CD4-positive, alpha-beta memory T cell (primary cell): ENCODE measurements at regions not wholly inside any gene's neighbourhood (a gene's known extent, or its start where the extent isn't known, plus 50 kb on each side); places are given as distances from the start of the nearest gene placed in this dataset.
A peak's percentile ranks its signal among the peaks of the same experiment; 100 is the strongest.
"Not testable (repeated sequence)": the region's sequence is repeated elsewhere in the genome, so short reads cannot be mapped to it uniquely, and the experiment has no call there.

ENCODE experiments used
- CTCF ChIA-PET: fragments of 350-600 bp; sonication (Branson Sonifier 250); formaldehyde crosslinking; loops from one replicate; lab custom pipeline; 2021; ENCODE audit warnings: inconsistent platforms; ENCODE audit not compliant: partially characterized antibody; lab: Charles Lee
- POLR2A ChIA-PET: fragments of 350-600 bp; sonication (Branson Sonifier 250); formaldehyde crosslinking; loops from one replicate; lab custom pipeline; 2021; ENCODE audit not compliant: partially characterized antibody; lab: Charles Lee
- DNase-seq, 5 donors: peaks; one replicate each; pipeline versions ENCODE4 v3.0.0 to v3.0.0-alpha.2; 2020 to 2022; ENCODE audit warnings: mixed read lengths in 1 of 5
- H3K27ac ChIP-seq: one replicate; pipeline ENCODE4 v1.7.0; 2013; ENCODE audit warnings: low read depth, low read length
- H3K27me3 ChIP-seq: 2 replicates; pipeline ENCODE4 v1.7.0; 2013; ENCODE audit warnings: mild to moderate bottlenecking, low read length, moderate library complexity; ENCODE audit not compliant: insufficient read depth
- H3K36me3 ChIP-seq: 2 replicates; pipeline ENCODE4 v1.7.0; 2013; ENCODE audit warnings: mild to moderate bottlenecking, low read length, moderate library complexity; ENCODE audit not compliant: insufficient read depth
- H3K4me1 ChIP-seq: 2 replicates; pipeline ENCODE4 v1.7.0; 2013; ENCODE audit warnings: mild to moderate bottlenecking, low read length, moderate library complexity; ENCODE audit not compliant: insufficient read depth
- H3K4me3 ChIP-seq, 2 donors: one replicate each; pipeline ENCODE4 v1.7.0; 2013; ENCODE audit warnings: low read length in 2 of 2, mild to moderate bottlenecking in 1 of 2
- H3K9me3 ChIP-seq, 2 donors: one replicate each; pipeline ENCODE4 v1.7.0; 2013; ENCODE audit warnings: low read length in 2 of 2, control low read depth in 1 of 2; ENCODE audit not compliant: control insufficient read depth in 1 of 2
- H3K27ac Mint-ChIP-seq, 7 donors: one replicate each; pipeline ENCODE4 v1.8.0; 2020 to 2021; ENCODE audit warnings: mixed read lengths in 7 of 7, mild to moderate bottlenecking in 6 of 7, inconsistent platforms in 3 of 7, moderate library complexity in 3 of 7
- H3K27me3 Mint-ChIP-seq, 2 donors: one replicate each; pipeline ENCODE4 v1.8.0; 2020 to 2021; ENCODE audit warnings: mixed read lengths in 2 of 2
- H3K36me3 Mint-ChIP-seq, 2 donors: one replicate each; pipeline ENCODE4 v1.8.0; 2020 to 2021; ENCODE audit warnings: mixed read lengths in 2 of 2, inconsistent platforms in 1 of 2, mild to moderate bottlenecking in 1 of 2
- H3K4me1 Mint-ChIP-seq, 4 donors: one replicate each; pipeline ENCODE4 v1.8.0; 2020 to 2021; ENCODE audit warnings: mixed read lengths in 4 of 4, mild to moderate bottlenecking in 1 of 4
- H3K4me3 Mint-ChIP-seq, 8 donors: one replicate each; pipeline ENCODE4 v1.8.0; 2020 to 2021; ENCODE audit warnings: mixed read lengths in 8 of 8, mild to moderate bottlenecking in 7 of 8, moderate library complexity in 6 of 8, inconsistent platforms in 3 of 8
- H3K9me3 Mint-ChIP-seq, 8 donors: one replicate each; pipeline ENCODE4 v1.8.0; 2020 to 2021; ENCODE audit warnings: mixed read lengths in 8 of 8, mild to moderate bottlenecking in 5 of 8, inconsistent platforms in 3 of 8, moderate library complexity in 1 of 8
- intact Hi-C: fragments of 100-400 bp; cut with micrococcal nuclease; formaldehyde crosslinking; loops from one replicate; pipeline ENCODE4 v1.15.1; 2023

- Mint-ChIP-seq H3K27ac (peak overlapping the region; percentile 72 to 85 (median 81)), H3K9me3 (peaks cover 0 to 30% (median 25%) of the 10 kb centered on the region in 8 donors), H3K36me3 (peaks cover 33 to 34% of the 10 kb centered on the region in 2 donors), H3K4me1 (peaks cover 47 to 85% (median 73%) of the 10 kb centered on the region in 4 donors), H3K27me3 (no peaks in the 10 kb centered on the region), H3K4me3 (peak overlapping the region in 7 of 8 donors; percentile 45 to 63 (median 61))
- DNase-seq = no peak
- H3K27me3 ChIP-seq = no peaks in the 10 kb centered on the region
- ChIA-PET POLR2A (no interaction called here), CTCF (no interaction called here)
- intact Hi-C loops = no loop called here
- no peaks in the 10 kb centered on the region for H3K9me3 ChIP-seq
- peaks cover 53% of the 10 kb centered on the region for H3K4me1 ChIP-seq
- H3K36me3 ChIP-seq = no peaks in the 10 kb centered on the region
- H3K4me3 ChIP-seq = no peak overlapping the region
- no peak overlapping the region for H3K27ac ChIP-seq
Observed at GRCh38 chr6:144666781-144667180, 381.6 kb downstream of the UTRN start.

- Histone ChIP-seq H3K27ac (no peak overlapping the region), H3K9me3 (no peaks in the 10 kb centered on the region), H3K4me1 (peaks cover 49% of the 10 kb centered on the region), H3K36me3 (no peaks in the 10 kb centered on the region), H3K27me3 (no peaks in the 10 kb centered on the region), H3K4me3 (no peak overlapping the region)
- ChIA-PET POLR2A (interaction anchor here (1.1 kb wide), 1 partner anchor 10 kb away, joined by 4 read pairs; no protein-coding TSS in a partner anchor), CTCF (interaction anchor here (0.8 kb wide), 1 partner anchor 10 kb away, joined by 3 read pairs; no protein-coding TSS in a partner anchor)
- peaks cover 48 to 86% (median 74%) of the 10 kb centered on the region in 4 donors for H3K4me1 Mint-ChIP-seq
- peaks cover 41 to 43% of the 10 kb centered on the region in 2 donors for H3K36me3 Mint-ChIP-seq
- peak overlapping the region in 5 of 7 donors; percentile 55 to 85 (median 76) for H3K27ac Mint-ChIP-seq
- intact Hi-C loops = no loop called here
- H3K4me3 Mint-ChIP-seq = peak overlapping the region in 4 of 8 donors; percentile 58 to 63 (median 61)
- H3K9me3 Mint-ChIP-seq = peaks cover 0 to 40% (median 35%) of the 10 kb centered on the region in 8 donors
- no peak for DNase-seq
- H3K27me3 Mint-ChIP-seq = no peaks in the 10 kb centered on the region
Observed at GRCh38 chr6:144667532-144668503, 382.7 kb downstream of the UTRN start.

GRCh38 chr6:144670259-144670658 lies 385.1 kb downstream of the UTRN start:
- H3K27me3 ChIP-seq, H3K9me3 ChIP-seq, H3K27ac ChIP-seq, CTCF ChIA-PET, H3K36me3 ChIP-seq, H3K4me3 ChIP-seq, DNase-seq, H3K27me3 Mint-ChIP-seq, intact Hi-C loops, POLR2A ChIA-PET: not testable (repeated sequence)
- peaks cover 0 to 62% (median 50%) of the 10 kb centered on the region in 8 donors for H3K9me3 Mint-ChIP-seq
- H3K27ac Mint-ChIP-seq = peak overlapping the region in 2 of 7 donors; percentile 6 to 51
- H3K4me3 Mint-ChIP-seq = peak overlapping the region in 1 of 8 donors; percentile 21
- H3K4me1 Mint-ChIP-seq = peaks cover 38 to 78% (median 67%) of the 10 kb centered on the region in 4 donors
- H3K4me1 ChIP-seq = peaks cover 33% of the 10 kb centered on the region
- peaks cover 58% of the 10 kb centered on the region in 2 donors for H3K36me3 Mint-ChIP-seq

- POLR2A ChIA-PET = interaction anchor here (3.0 kb wide), 1 partner anchor 14 kb away, joined by 10 read pairs; no protein-coding TSS in a partner anchor
- no peaks in the 10 kb centered on the region for H3K9me3 ChIP-seq
- peaks cover 0 to 57% (median 50%) of the 10 kb centered on the region in 8 donors for H3K9me3 Mint-ChIP-seq
Observed at GRCh38 chr6:144673807-144674206, 388.7 kb downstream of the UTRN start.

GRCh38 chr6:144675231-144675861 lies 390.2 kb downstream of the UTRN start:
- no peak overlapping the region for H3K4me3 ChIP-seq
- ChIA-PET POLR2A (interaction anchor here (3.0 kb wide), 1 partner anchor 16 kb away, joined by 10 read pairs; no protein-coding TSS in a partner anchor), CTCF (no interaction called here)
- H3K36me3 ChIP-seq = no peaks in the 10 kb centered on the region
- Mint-ChIP-seq H3K9me3 (peaks cover 0 to 48% (median 42%) of the 10 kb centered on the region in 8 donors), H3K27me3 (no peaks in the 10 kb centered on the region), H3K4me1 (peaks cover 24 to 58% (median 45%) of the 10 kb centered on the region in 4 donors), H3K27ac (peak overlapping the region; percentile 15 to 80 (median 66)), H3K4me3 (peak overlapping the region; percentile 11 to 55 (median 20)), H3K36me3 (peaks cover 63 to 66% of the 10 kb centered on the region in 2 donors)
- intact Hi-C loops = no loop called here
- H3K9me3 ChIP-seq = no peaks in the 10 kb centered on the region
- H3K27ac ChIP-seq = no peak overlapping the region
- peak; percentile 12 to 52 (median 37) for DNase-seq
- H3K4me1 ChIP-seq = peaks cover 12% of the 10 kb centered on the region
- H3K27me3 ChIP-seq = no peaks in the 10 kb centered on the region

More at GRCh38 chr6:144673807-144674206, 388.7 kb downstream of the UTRN start:
- Mint-ChIP-seq H3K27ac (no peak overlapping the region), H3K4me3 (peak overlapping the region in 1 of 8 donors; percentile 28), H3K27me3 (no peaks in the 10 kb centered on the region), H3K36me3 (peaks cover 66 to 70% of the 10 kb centered on the region in 2 donors), H3K4me1 (peaks cover 24 to 63% (median 48%) of the 10 kb centered on the region in 4 donors)
- no peak overlapping the region for H3K4me3 ChIP-seq
- intact Hi-C loops = no loop called here
- CTCF ChIA-PET = no interaction called here
- DNase-seq = no peak
- no peaks in the 10 kb centered on the region for H3K36me3 ChIP-seq
- H3K4me1 ChIP-seq = peaks cover 12% of the 10 kb centered on the region
- H3K27ac ChIP-seq = no peak overlapping the region
- no peaks in the 10 kb centered on the region for H3K27me3 ChIP-seq

GRCh38 chr6:144676310-144676709 lies 391.2 kb downstream of the UTRN start:
- H3K4me1 ChIP-seq = peaks cover 12% of the 10 kb centered on the region
- H3K4me1 Mint-ChIP-seq = peaks cover 28 to 55% (median 43%) of the 10 kb centered on the region in 4 donors
- H3K9me3 Mint-ChIP-seq = peaks cover 0 to 39% (median 33%) of the 10 kb centered on the region in 8 donors
- H3K27me3 Mint-ChIP-seq, H3K9me3 ChIP-seq, CTCF ChIA-PET, H3K4me3 ChIP-seq, H3K27ac ChIP-seq, DNase-seq, H3K36me3 ChIP-seq, POLR2A ChIA-PET, intact Hi-C loops, H3K27me3 ChIP-seq, H3K27ac Mint-ChIP-seq, H3K4me3 Mint-ChIP-seq: not testable (repeated sequence)
- H3K36me3 Mint-ChIP-seq = peaks cover 64 to 66% of the 10 kb centered on the region in 2 donors
